NCI-H2196 (cell line): ENCODE measurements at regions not wholly inside any gene's neighbourhood (a gene's known extent, or its start where the extent isn't known, plus 50 kb on each side); places are given as distances from the start of the nearest gene placed in this dataset.

ENCODE experiments used
- DNase-seq: peaks from one replicate; lab custom pipeline; 2025; ENCODE audit not compliant: unreplicated experiment; lab: John Stamatoyannopoulos, UW

DNA sequence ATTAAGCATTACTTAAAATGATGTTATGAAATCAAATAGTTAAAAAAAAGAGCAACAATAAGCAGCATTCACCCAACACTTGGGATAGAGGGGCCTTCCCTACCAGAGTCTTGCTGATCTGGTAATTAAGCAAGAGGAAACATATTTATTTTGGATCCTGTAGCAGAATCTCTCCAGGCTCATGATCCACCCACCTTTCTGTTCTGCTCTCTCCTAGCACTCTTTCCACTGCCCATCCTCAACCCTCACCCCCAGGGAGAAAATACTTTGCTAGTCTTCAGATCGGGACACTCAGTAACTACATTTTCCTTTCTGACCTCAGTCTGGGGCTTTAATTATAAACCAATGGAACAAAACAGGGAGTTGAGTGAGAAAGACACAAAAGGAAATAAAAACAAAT lies 1541.9 kb downstream of the AACS start:
- no peak for DNase-seq

DNA sequence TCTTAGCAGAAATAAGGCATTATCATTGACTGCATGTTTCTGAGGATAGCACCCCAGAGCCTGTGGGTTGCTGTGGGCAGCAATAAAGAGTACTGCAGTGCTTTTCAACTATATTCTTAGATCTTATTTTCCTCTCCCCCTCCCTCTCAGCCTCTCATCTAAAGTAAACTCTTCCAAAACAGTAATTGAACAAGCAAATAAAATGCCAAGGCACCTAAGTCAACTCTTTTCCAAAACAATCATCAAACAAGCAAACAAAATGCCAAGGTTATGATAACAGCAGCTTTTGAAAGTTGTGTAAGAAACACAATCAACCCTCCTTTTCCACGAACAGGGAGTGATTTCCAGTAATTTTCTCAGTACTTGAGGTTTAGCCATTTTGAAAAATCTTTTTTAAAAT lies 1542.6 kb downstream of the AACS start:
- DNase-seq = no peak

DNA sequence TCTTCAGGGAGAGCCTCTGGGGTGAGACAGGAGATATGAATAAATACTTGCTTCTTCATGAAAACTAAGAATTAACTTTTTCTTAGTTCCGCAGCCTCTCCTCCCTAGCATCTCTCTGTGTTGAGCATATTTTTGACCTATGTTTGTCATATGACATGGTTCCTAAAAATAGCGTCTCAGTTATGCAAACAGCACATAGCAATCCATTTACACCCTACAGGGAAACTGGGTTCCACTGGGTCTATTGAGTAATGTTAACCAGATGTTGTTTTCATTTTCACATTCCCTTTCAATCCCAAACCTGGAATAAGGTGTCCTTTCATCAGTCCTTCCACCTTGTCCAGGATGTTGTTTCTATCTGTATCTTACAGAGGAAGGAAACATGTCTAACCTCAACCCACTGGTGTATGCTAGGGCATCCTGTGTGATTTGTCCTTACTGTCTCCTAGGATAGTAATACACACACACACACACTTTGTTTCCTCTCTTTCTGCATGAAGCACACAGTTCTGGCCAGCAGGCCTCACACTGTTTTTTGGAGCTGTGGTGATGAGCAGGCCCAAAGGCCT lies 1543.5 kb downstream of the AACS start:
- DNase-seq = no peak

DNA sequence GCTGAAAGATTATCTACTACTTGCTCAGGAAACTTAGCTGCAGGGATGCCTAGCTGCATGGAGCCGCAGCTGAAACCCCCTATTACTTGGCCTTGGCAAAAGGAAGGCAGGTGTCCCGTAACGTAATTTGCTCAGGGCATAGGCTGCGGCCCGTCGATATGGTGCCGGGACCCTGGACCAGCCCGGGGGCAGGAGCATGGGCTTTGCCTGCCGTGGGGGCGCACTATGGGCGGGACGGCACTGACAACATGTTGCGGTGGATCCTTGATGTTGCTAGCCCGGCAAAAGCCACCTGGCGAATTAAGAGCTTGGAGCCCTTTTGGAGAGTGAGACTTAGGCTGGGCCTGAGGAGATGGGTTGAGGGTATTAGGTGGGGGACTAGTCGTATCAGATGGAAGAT lies 1551.2 kb downstream of the AACS start:
- no peak for DNase-seq

DNA sequence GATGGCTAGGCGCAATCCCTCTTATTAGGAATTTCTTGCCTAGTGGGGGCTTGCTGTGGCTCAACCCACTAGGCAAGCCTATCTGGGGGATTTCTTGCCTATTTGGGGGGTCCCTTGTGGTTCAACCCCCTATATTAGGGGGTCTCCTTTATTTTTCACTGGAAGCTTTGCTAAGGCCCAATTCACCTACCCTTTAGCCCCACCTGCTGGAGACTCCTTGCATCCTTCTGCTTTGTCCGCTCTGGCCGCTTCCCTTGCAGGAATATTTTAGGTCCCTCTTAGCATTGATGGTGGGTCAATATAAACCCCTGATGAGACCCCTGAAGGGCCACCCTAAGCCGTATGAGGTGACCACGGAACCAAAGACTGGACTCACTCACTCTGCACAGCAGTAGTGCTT lies 1552.1 kb downstream of the AACS start:
- no peak for DNase-seq

DNA sequence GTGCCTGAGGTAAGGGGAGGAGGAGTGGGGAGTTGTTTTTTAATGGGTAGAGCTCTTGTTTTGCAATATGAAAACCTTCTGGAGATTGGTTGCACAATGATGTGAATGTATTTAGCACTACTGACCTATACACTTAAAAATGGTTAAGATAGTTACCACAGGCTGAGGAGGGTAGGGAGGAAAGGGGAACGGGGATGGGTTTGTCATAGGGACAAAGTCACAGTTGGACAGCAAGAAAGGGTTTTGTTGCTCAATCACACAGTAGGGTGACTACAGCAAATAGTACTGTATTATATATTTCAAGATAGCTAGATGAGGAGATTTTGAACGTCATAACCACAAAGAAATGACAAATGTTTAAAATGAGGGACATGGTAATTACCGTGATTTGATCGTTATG lies 1562.4 kb downstream of the AACS start:
- DNase-seq = no peak

DNA sequence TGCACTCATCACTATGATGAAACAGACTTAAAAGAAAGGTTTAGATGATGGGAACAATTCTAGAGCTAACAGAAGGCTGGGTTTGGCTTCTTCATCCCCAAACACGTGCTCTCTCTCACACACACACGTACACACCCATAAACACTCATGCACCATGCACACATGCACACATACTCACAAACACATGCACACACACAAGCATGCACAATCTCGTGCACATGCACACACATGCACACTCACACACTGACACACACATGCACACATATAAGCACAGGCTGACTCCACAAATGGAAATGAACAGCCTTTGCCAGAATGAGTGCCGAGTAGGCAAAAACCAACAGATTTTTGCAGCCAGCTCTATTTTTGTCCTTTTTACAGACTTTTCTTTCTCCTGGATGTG lies 1571.6 kb downstream of the AACS start:
- no peak for DNase-seq

DNA sequence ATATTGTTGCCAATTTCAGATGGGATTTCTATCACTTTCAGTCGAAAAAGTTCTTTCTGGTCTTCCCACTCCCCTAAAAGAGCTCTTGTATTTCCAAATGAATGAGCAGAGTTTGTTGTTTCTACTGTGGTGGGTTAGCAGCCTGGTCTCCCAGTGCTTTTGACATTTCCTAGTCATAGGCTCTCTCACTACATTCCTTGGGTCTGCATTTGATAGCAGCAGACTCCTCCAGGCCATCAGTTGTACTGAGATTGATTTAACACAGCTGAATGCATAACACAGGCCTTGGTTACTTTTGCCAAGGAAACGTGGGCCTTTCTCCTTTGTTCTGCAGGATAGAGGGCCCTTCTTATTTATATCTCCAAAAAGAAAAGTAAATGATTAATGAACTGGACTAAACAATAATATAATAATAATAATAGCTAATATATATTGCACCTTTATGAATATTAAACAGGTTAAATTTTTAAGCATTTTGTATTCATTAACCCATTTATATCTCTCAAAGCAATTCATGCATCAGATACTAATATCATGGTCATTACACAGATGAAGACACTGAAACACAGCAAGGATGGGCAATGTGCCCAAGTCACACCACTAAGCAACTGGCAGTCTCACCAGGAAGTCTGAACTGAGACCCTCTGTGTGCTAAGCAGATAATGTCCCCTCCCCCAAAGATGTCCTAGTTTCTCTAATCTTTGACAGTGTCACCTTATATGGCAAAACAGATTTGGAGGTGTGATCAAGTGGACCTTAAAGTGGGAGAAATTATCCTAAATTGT lies 1579.2 kb downstream of the AACS start:
- DNase-seq = no peak

- no peak for DNase-seq
These were observed 1582.8 kb downstream of the AACS start for GRCh38 chr12:126648074-126648473.

DNA sequence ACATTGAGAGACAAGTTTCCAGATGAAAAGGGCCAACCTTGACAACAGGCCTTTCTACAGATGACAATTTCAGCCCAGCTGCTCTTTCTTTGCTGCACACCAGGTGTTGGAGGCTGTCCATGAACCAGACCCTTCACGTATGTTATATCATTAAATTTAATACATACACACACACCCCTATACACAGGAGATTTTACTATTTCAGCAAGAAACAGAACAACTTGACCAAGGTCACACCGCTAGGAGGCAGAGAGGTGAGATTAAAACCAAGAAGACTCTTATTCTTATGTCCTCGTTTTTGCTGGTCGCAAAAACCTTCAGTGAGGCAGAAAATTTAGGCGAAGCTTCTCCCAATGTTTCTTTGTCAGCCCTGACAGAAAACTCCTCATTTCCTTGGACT lies 1585.9 kb downstream of the AACS start:
- DNase-seq = no peak

DNA sequence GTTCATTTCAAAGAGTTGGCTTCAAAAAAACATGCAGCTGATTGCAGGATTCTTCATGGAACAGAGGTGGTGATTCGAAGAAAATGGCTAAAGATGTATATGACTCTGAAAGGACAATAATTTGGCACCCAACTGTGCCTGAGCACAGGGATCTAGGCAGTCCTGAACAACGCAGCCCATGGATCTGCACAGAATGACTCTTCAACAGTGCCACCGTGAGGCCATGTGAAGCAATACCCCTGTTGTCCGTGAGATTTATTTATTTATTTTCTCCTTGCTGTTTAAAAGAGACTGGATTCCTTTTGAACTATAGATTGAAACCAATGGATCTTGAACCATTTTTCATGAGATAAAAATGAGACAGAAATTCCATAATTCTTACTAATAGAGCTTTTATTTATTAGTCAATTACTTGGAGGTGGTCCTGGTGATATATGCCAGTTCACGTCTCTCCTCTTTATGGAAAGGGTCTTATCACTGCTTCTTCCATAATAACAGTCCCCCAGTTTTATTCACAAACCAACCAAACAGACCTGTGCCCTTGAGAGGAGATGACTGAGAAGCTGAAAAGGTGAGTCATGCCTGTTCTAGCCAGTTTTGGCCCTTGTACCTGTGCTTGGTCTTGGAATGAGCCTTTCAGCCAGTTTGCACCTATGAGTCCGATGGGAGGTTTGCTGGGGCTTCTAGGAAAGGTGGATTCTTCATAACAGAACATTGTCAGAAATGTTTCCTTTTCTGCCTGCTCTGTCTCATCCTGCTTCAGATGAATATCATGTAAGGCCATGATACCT lies 1598.3 kb downstream of the AACS start:
- DNase-seq = peak; percentile 10

DNA sequence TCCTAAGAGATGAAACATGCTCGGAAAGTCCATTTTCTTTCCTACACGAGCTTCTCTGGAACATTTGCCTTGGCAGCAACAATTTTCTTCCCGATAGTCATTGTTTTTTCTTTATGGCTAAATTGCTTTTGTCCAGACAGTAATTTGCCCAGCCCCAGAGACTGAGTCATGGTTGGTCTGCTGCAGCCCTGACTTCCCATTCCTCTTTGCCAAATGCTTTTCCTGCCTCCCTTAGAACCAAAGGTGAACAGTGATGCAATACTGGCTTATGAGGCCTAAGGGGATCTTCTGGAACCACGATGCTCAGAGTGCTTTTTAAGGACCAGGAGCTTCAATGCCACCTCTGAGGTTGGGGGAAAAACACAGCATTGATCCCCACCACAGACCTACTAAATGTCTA lies 1599.6 kb upstream of the TMEM132C start:
- DNase-seq = no peak

- no peak for DNase-seq
These were observed 1598.4 kb upstream of the TMEM132C start for GRCh38 chr12:126668538-126668937.

DNA sequence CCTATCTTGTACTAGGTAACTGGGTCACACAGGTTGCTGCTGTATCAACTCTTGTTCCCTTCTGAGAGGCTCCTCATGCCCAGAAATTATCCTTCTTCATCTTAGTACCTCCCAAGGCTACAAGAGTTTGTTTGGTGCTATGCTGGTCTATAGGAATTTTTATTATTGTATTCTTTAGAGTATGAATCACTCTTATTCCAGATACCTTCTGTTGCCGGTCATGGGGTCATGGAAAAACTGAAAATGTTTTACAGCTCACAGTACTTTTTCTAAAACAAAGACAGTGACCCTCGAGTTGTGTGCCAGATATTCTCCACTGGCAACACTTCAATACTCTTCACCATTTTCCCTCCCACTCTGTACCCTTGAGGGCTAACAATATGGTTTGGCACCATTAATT lies 1598.0 kb upstream of the TMEM132C start:
- no peak for DNase-seq

GRCh38 chr12:126676434-126676833 lies 1590.5 kb upstream of the TMEM132C start:
- no peak for DNase-seq

- DNase-seq = no peak
These were observed 1585.3 kb upstream of the TMEM132C start for GRCh38 chr12:126681676-126682075.

DNA sequence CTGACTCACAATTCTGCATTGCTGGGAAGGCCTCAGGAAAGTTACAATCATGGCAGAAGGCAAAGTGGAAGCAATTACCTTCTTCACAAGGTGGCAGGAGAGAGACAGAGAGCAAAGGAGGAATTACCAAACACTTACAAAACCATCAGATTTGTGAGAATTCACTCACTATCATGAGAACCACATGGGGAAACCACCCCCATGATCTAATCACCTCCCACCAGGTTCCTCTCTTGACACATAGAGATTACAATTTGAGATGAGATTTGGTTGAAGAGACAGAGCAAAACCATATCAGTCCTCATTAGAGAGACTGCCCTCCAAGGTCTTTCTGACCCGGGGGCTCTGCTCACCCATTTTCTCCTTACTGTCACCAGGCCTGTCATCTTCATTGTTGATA lies 1582.3 kb upstream of the TMEM132C start:
- DNase-seq = no peak

- DNase-seq = no peak
These were observed 1581.3 kb upstream of the TMEM132C start for GRCh38 chr12:126685636-126686035.

GRCh38 chr12:126688556-126688955 lies 1578.4 kb upstream of the TMEM132C start:
- no peak for DNase-seq

GRCh38 chr12:126700096-126700495 lies 1566.9 kb upstream of the TMEM132C start:
- DNase-seq = no peak

- no peak for DNase-seq
These were observed 1562.4 kb upstream of the TMEM132C start for GRCh38 chr12:126704609-126705008.

- no peak for DNase-seq
These were observed 1560.7 kb upstream of the TMEM132C start for GRCh38 chr12:126706300-126706699.
